ENCODE measurements at regions not wholly inside any gene's neighbourhood (a gene's known extent, or its start where the extent isn't known, plus 50 kb on each side); places are given as distances from the start of the nearest gene placed in this dataset.

DNA sequence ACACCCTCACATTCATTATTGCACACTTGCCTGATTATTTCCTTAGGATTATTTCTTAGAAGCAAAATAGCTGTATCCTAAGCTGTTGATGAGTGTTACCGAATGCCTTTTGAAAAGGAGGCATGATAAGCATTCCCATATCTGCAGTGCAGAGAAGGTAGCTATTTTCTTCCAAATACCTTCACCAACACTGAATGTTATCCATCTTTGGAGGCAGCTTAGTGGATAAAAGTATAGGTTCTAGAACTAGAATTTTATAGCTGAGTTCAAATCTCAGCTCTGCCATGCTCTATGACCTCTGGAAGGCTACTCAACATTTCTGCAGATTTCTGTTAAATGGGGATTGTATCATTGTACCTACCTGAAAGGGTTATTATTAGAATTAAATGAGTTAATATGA is 185.0 kb upstream of the CCDC150 start:
- TF ChIP-seq, protein P1, sequence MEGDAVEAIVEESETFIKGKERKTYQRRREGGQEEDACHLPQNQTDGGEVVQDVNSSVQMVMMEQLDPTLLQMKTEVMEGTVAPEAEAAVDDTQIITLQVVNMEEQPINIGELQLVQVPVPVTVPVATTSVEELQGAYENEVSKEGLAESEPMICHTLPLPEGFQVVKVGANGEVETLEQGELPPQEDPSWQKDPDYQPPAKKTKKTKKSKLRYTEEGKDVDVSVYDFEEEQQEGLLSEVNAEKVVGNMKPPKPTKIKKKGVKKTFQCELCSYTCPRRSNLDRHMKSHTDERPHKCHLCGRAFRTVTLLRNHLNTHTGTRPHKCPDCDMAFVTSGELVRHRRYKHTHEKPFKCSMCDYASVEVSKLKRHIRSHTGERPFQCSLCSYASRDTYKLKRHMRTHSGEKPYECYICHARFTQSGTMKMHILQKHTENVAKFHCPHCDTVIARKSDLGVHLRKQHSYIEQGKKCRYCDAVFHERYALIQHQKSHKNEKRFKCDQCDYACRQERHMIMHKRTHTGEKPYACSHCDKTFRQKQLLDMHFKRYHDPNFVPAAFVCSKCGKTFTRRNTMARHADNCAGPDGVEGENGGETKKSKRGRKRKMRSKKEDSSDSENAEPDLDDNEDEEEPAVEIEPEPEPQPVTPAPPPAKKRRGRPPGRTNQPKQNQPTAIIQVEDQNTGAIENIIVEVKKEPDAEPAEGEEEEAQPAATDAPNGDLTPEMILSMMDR (conservative IDR thresholded peaks at IDR 0.05 in 1 of 2, IDR thresholded peaks at IDR 0.05 in 1 of 2; ENCODE audit: low read depth in 1 of 2, low read length in 2 of 2), result no peak
- no peak for TF ChIP-seq EZH2 (IDR thresholded peaks at IDR 0.05; ENCODE audit: low read length, missing control alignments)
